Heart left ventricle (tissue), 16 donors: ENCODE measurements at regions not wholly inside any gene's neighbourhood (a gene's known extent, or its start where the extent isn't known, plus 50 kb on each side); places are given as distances from the start of the nearest gene placed in this dataset.

Experiments used
- ATAC-seq, 4 donors: fragments of 200-7000 bp; cut with Tn5 transposase; one replicate each; pipeline ENCODE4 v1.9.1; 2020 to 2022; ENCODE audit warnings: moderate library complexity in 4 of 4, mild to moderate bottlenecking in 3 of 4, moderate number of reproducible peaks in 1 of 4
- DNase-seq, 5 donors: peaks; one replicate each; pipeline ENCODE4 v3.0.0-alpha.2; 2020
- H3K27ac ChIP-seq, 12 donors: fragments of 200-600 bp; sonication (generic) in 4 of 12; one replicate each; pipeline versions ENCODE4 v1.5.0 to v1.8.0; 2016 to 2022; ENCODE audit warnings: mild to moderate bottlenecking in 2 of 12
- H3K27me3 ChIP-seq, 9 donors: fragments of 200-600 bp; sonication (generic) in 2 of 9; one replicate each; pipeline versions ENCODE4 v1.5.1 to v1.8.0; 2016 to 2022; ENCODE audit warnings: mild to moderate bottlenecking in 3 of 9
- H3K36me3 ChIP-seq, 9 donors: fragments of 200-600 bp; sonication (generic) in 2 of 9; one replicate each; pipeline versions ENCODE4 v1.5.0 to v1.8.0; 2018 to 2022; ENCODE audit warnings: mild to moderate bottlenecking in 2 of 9
- H3K4me1 ChIP-seq, 12 donors: fragments of 200-600 bp; sonication (generic) in 4 of 12; one replicate each; pipeline versions ENCODE4 v1.5.0 to v1.8.0; 2016 to 2022; ENCODE audit warnings: mild to moderate bottlenecking in 3 of 12
- H3K4me3 ChIP-seq, 12 donors: fragments of 200-600 bp; sonication (generic) in 4 of 12; one replicate each; pipeline versions ENCODE4 v1.5.0 to v1.8.0; 2017 to 2022; ENCODE audit warnings: mild to moderate bottlenecking in 9 of 12, moderate library complexity in 4 of 12
- H3K9me3 ChIP-seq, 12 donors: fragments of 200-600 bp; sonication (generic) in 4 of 12; one replicate each; pipeline versions ENCODE4 v1.5.0 to v1.8.0; 2016 to 2022; ENCODE audit warnings: mild to moderate bottlenecking in 1 of 12
- CTCF ChIP-seq, 12 donors: fragments of 200-600 bp; sonication (generic) in 4 of 12; IDR thresholded peaks; one replicate each; pipeline versions ENCODE4 v1.5.0 to v1.8.0; 2018 to 2022; ENCODE audit warnings: antibody characterized with exemption in 12 of 12, mild to moderate bottlenecking in 5 of 12
- POLR2A ChIP-seq, 2 donors: fragments of 450-650 bp; IDR thresholded peaks; one replicate each; pipeline ENCODE4 v1.6.1; 2017; ENCODE audit warnings: antibody characterized with exemption in 2 of 2, mild to moderate bottlenecking in 2 of 2, moderate library complexity in 2 of 2
- WGBS, 4 donors: extraction: QIAGEN DNeasy Blood & Tissue Kit in 2 of 4; methylation state at CpG; one replicate each; pipeline versions ENCODE4 v1.1.5 to v1.1.7; 2013 to 2018; 5-methylcytosine and 5-hydroxymethylcytosine counted together
- intact Hi-C, 10 donors: fragments of 100-400 bp; cut with DNase I; formaldehyde crosslinking; loops; one replicate each; pipeline versions ENCODE4 v1.11.1 to v1.14.2; 2022
- donor health status: ischemic (EF 13 %, LVEDD 7.1; RV severe dilation, severe dysfunction).
- donor health status: healthy with polysubstance abuse.
- donor health status: DM: no; HTN: yes; CAD: no.
- donor health status: DM: no; HTN: no; CAD: no.
- donor health status: ischemic (EF 25% LVEDD 6.9; RV normal size, moderate dysfunction).
- donor health status: ischemic (EF 25% LVEDD 5.7; RV mildly dilated, moderate dysfunction).
- donor health status: healthy.
- donor health status: DM: yes; HTN: yes; CAD: no.
- donor health status: ischemic (EF 35%, LVEDD 5.7; RV mildly dilated, moderate dysfunction).
- donor health status: nonischemic (EF 11% LVEDD 7.7; RV severe dilation, severe dysfunction).
- donor health status: DM: yes; HTN: yes; CAD: no.
- donor health status: PGD.
- donor health status: ischemic (EF 29% LVEDD 5.4; RV normal size, mild dysfunction).
- donor health status: nonischemic (EF 23%, LVEDD 6.1; RV moderate dilation, normal function).

GRCh38 chr14:56953884-56954283 lies 143.6 kb upstream of the OTX2 start:
- H3K9me3 ChIP-seq: no peaks in the 10 kb centered on the region
- H3K4me1 ChIP-seq: no peaks in the 10 kb centered on the region
- peaks cover 0 to 19% (median 0%) of the 10 kb centered on the region in 9 donors for H3K27me3 ChIP-seq
- no peak for TF ChIP-seq POLR2A (IDR thresholded peaks at IDR 0.05)
- DNase-seq: no peak
- no peak overlapping the region for H3K4me3 ChIP-seq
- WGBS, 4 donors: 18 to 29% (median 27%) methylated on average over 5 of the region's 5 CpGs
- intact Hi-C loops: no loop called here
- H3K27ac ChIP-seq: no peak overlapping the region
- no peak for ATAC-seq
- H3K36me3 ChIP-seq: no peaks in the 10 kb centered on the region

- Histone ChIP-seq H3K4me1 (no peaks in the 10 kb centered on the region), H3K36me3 (no peaks in the 10 kb centered on the region), H3K9me3 (no peaks in the 10 kb centered on the region), H3K27ac (no peak overlapping the region), H3K4me3 (no peak overlapping the region), H3K27me3 (peaks cover 0 to 21% (median 0%) of the 10 kb centered on the region in 9 donors)
- ATAC-seq (no peak), DNase-seq (no peak)
- intact Hi-C loops: no loop called here
- 64 to 75% (median 67%) methylated on average over 3 of the region's 3 CpGs for WGBS, 4 donors
- TF ChIP-seq POLR2A (IDR thresholded peaks at IDR 0.05) (no peak), CTCF (IDR thresholded peaks at IDR 0.05) (no peak)
Measured at GRCh38 chr14:56952766-56953473, 142.6 kb upstream of the OTX2 start.

- Histone ChIP-seq H3K27ac (no peak overlapping the region), H3K36me3 (no peaks in the 10 kb centered on the region), H3K9me3 (no peaks in the 10 kb centered on the region), H3K27me3 (peaks cover 0 to 33% (median 0%) of the 10 kb centered on the region in 9 donors), H3K4me3 (no peak overlapping the region), H3K4me1 (no peaks in the 10 kb centered on the region)
- DNase-seq (no peak), ATAC-seq (no peak)
- TF ChIP-seq CTCF (IDR thresholded peaks at IDR 0.05): no peak
- no peak for TF ChIP-seq POLR2A (IDR thresholded peaks at IDR 0.05)
- WGBS, 4 donors: 6 to 20% (median 13%) methylated on average over 2 of the region's 2 CpGs
- intact Hi-C loops: no loop called here
Measured at GRCh38 chr14:56949828-56950227, 139.5 kb upstream of the OTX2 start.

GRCh38 chr14:56945291-56945690 lies 135.0 kb upstream of the OTX2 start:
- no peak overlapping the region for H3K27ac ChIP-seq
- H3K4me1 ChIP-seq: no peaks in the 10 kb centered on the region
- DNase-seq: no peak
- peaks cover 0 to 22% (median 0%) of the 10 kb centered on the region in 9 donors for H3K27me3 ChIP-seq
- ATAC-seq: no peak
- H3K4me3 ChIP-seq: no peak overlapping the region
- TF ChIP-seq POLR2A (IDR thresholded peaks at IDR 0.05) (no peak), CTCF (IDR thresholded peaks at IDR 0.05) (no peak)
- intact Hi-C loops: no loop called here
- no peaks in the 10 kb centered on the region for H3K36me3 ChIP-seq
- H3K9me3 ChIP-seq: peaks cover 0 to 10% (median 0%) of the 10 kb centered on the region in 12 donors
- 21 to 37% (median 28%) methylated on average over 2 of the region's 2 CpGs for WGBS, 4 donors

GRCh38 chr14:56944397-56944796 lies 134.1 kb upstream of the OTX2 start:
- DNase-seq (no peak), ATAC-seq (no peak)
- Histone ChIP-seq H3K4me1 (no peaks in the 10 kb centered on the region), H3K36me3 (no peaks in the 10 kb centered on the region), H3K27ac (no peak overlapping the region), H3K4me3 (no peak overlapping the region), H3K9me3 (peaks cover 0 to 10% (median 0%) of the 10 kb centered on the region in 12 donors), H3K27me3 (peaks cover 0 to 22% (median 0%) of the 10 kb centered on the region in 9 donors)
- TF ChIP-seq CTCF (IDR thresholded peaks at IDR 0.05) (no peak), POLR2A (IDR thresholded peaks at IDR 0.05) (no peak)
- WGBS, 4 donors: 96 to 98% (median 97%) methylated on average over 2 of the region's 2 CpGs
- intact Hi-C loops: no loop called here
